Panc1 (cell line): ENCODE measurements at regions not wholly inside any gene's neighbourhood (a gene's known extent, or its start where the extent isn't known, plus 50 kb on each side); places are given as distances from the start of the nearest gene placed in this dataset.

Source experiments
- ATAC-seq: fragments of 200-7000 bp; cut with Tn5 transposase; 2 replicates; pipeline ENCODE4 v1.9.1; 2020; ENCODE audit warnings: mild to moderate bottlenecking, moderate library complexity
- BruUV-seq: library from RNA; stranded (reverse); fragments of 400-500 nt; replicated peaks from 2 replicates; lab custom pipeline; 2021; lab: Mats Ljungman, UMichigan
- CTCF ChIA-PET: fragments of 300-600 bp; sonication (Branson Sonifier 250); formaldehyde crosslinking; loops from one replicate; lab custom pipeline; 2022; ENCODE audit warnings: antibody characterized with exemption; lab: Charles Lee
- POLR2A ChIA-PET: fragments of 300-600 bp; sonication (Branson Sonifier 250); formaldehyde crosslinking; loops from one replicate; lab custom pipeline; 2022; ENCODE audit warnings: antibody characterized with exemption; lab: Charles Lee
- DNase-seq: peaks from one replicate; pipeline ENCODE4 v3.0.0-alpha.2; 2010; ENCODE audit warnings: low read depth, low spot score
- H3K27ac ChIP-seq: 2 replicates; pipeline ENCODE4 v1.5.1; 2011; ENCODE audit warnings: mild to moderate bottlenecking, low read length, inconsistent platforms
- H3K27me3 ChIP-seq: fragments of 200-500 bp; sonication (Bioruptor generic); 2 replicates; pipeline ENCODE4 v1.6.0; 2014; ENCODE audit warnings: low read length, inconsistent platforms; ENCODE audit not compliant: control insufficient read depth, insufficient read depth
- H3K36me3 ChIP-seq: fragments of 200-500 bp; sonication (Bioruptor generic); 2 replicates; pipeline ENCODE4 v1.5.1; 2014; ENCODE audit warnings: inconsistent platforms, mild to moderate bottlenecking, low read length, moderate library complexity; ENCODE audit not compliant: control insufficient read depth, insufficient read depth
- H3K4me1 ChIP-seq: 2 replicates; pipeline ENCODE4 v1.5.1; 2011; ENCODE audit warnings: inconsistent platforms, mild to moderate bottlenecking, low read length, moderate library complexity; ENCODE audit not compliant: control insufficient read depth, insufficient read depth
- H3K4me3 ChIP-seq, 2 experiments: 2 replicates each; pipeline ENCODE4 v1.5.1; 2011 to 2012; ENCODE audit warnings: low read depth in 2 of 2, low read length in 2 of 2, mild to moderate bottlenecking in 2 of 2, inconsistent platforms in 1 of 2, moderate library complexity in 1 of 2
- H3K9me3 ChIP-seq: fragments of 200-500 bp; sonication (Bioruptor generic); 2 replicates; pipeline ENCODE4 v1.5.1; 2014; ENCODE audit warnings: low read depth, mild to moderate bottlenecking, inconsistent platforms, low read length, moderate library complexity; ENCODE audit not compliant: control insufficient read depth, insufficient read depth
- POLR2AphosphoS5 ChIP-seq: IDR thresholded peaks from 2 replicates; pipeline ENCODE4 v1.6.1; 2012; ENCODE audit warnings: mild to moderate bottlenecking, low read depth, low read length, moderate library complexity
- REST ChIP-seq, 2 experiments: IDR thresholded peaks; 2 replicates each; pipeline ENCODE4 v1.6.1; 2011 to 2012; ENCODE audit warnings: low read depth in 2 of 2, control low read depth in 1 of 2, low read length in 1 of 2, mild to moderate bottlenecking in 1 of 2, moderate library complexity in 1 of 2; ENCODE audit not compliant: insufficient read depth in 1 of 2
- SIN3A ChIP-seq: IDR thresholded peaks from 2 replicates; pipeline ENCODE4 v1.6.1; 2012; ENCODE audit warnings: low read depth, mild to moderate bottlenecking, low read length, moderate library complexity, borderline replicate concordance; ENCODE audit not compliant: insufficient read depth
- TCF7L2 ChIP-seq: IDR thresholded peaks from 2 replicates; pipeline ENCODE4 v1.6.1; 2011; ENCODE audit warnings: mild to moderate bottlenecking, low read depth, low read length, inconsistent platforms
- in situ Hi-C: cut with HindIII; loops from 2 replicates; pipeline ENCODE4 v1.10.0; 2016; ENCODE audit warnings: low sequenced_read_pairs, low pct_unique_long_range_greater_than_20kb
- intact Hi-C: fragments of 100-400 bp; cut with micrococcal nuclease; formaldehyde crosslinking; loops from one replicate; pipeline ENCODE4 v1.10.0; 2022; ENCODE audit not compliant: unreplicated experiment
- TF ChIP-seq, protein P1 (sequence below): fragments of 450-650 bp; IDR thresholded peaks from 2 replicates; pipeline ENCODE4 v1.5.1; 2017; ENCODE audit warnings: mild to moderate bottlenecking

DNA sequence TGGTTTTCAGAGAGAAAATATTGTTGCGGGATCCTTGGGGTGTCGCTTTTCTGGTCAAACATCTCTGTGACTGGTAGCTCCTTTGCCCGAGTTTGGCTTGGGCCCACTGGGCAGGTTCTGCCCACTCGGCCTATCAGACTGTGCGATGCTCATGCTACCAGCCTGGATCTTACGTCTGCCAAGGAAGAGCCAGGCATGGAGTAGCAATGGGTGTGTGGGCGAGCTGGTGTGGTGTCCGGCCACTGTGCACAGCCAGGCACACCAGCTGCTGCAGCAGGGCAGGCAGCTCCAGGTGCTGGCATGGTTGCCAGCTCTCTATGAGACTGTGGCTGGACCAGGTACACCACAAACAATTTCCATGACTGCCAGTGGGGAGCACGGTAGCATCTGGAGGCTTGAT lies 1351.8 kb upstream of the PCDH20 start:
- BruUV-seq: no TSS peak
- intact Hi-C loops: no loop called here

DNA sequence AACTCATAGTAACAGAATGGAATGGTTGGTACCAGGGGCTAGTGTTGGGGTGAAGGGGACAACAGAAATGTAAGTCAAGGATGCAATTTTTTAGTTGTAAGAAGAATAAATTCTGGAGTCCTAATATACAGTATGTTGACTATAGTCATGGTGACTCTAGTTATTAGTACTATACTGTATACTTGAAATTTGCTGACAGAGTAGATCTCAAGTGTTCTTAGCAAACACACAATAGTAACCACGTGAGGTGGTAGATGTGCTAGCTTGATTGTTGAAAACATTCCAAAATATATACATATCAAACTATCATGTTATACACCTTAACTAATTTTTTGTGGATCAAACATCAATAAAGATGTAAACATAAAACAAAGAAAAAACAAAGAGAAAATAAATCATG lies 1345.1 kb upstream of the PCDH20 start:
- no TSS peak for BruUV-seq
- ChIA-PET CTCF (no interaction called here), POLR2A (no interaction called here)
- no peak overlapping the region for H3K4me3 ChIP-seq
- TF ChIP-seq TCF7L2 (no peak), SIN3A (no peak), POLR2AphosphoS5 (no peak), REST (IDR thresholded peaks at IDR 0.05; ENCODE audit: insufficient read depth in 1 of 2, low read depth in 2 of 2, low read length in 1 of 2) (no peak)
- TF ChIP-seq, protein P1, sequence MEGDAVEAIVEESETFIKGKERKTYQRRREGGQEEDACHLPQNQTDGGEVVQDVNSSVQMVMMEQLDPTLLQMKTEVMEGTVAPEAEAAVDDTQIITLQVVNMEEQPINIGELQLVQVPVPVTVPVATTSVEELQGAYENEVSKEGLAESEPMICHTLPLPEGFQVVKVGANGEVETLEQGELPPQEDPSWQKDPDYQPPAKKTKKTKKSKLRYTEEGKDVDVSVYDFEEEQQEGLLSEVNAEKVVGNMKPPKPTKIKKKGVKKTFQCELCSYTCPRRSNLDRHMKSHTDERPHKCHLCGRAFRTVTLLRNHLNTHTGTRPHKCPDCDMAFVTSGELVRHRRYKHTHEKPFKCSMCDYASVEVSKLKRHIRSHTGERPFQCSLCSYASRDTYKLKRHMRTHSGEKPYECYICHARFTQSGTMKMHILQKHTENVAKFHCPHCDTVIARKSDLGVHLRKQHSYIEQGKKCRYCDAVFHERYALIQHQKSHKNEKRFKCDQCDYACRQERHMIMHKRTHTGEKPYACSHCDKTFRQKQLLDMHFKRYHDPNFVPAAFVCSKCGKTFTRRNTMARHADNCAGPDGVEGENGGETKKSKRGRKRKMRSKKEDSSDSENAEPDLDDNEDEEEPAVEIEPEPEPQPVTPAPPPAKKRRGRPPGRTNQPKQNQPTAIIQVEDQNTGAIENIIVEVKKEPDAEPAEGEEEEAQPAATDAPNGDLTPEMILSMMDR: no peak
- H3K9me3 ChIP-seq: no peaks in the 10 kb centered on the region
- no peak for ATAC-seq
- no peaks in the 10 kb centered on the region for H3K27me3 ChIP-seq
- in situ Hi-C loops (no loop called here), intact Hi-C loops (no loop called here)
- H3K27ac ChIP-seq: no peak overlapping the region
- no peaks in the 10 kb centered on the region for H3K4me1 ChIP-seq
- DNase-seq: no peak
- no peaks in the 10 kb centered on the region for H3K36me3 ChIP-seq

More for the DNA sequence above, 1351.8 kb upstream of the PCDH20 start:
- POLR2A ChIA-PET: no interaction called here
- CTCF ChIA-PET: no interaction called here
- Histone ChIP-seq H3K36me3 (no peaks in the 10 kb centered on the region), H3K9me3 (no peaks in the 10 kb centered on the region), H3K4me1 (no peaks in the 10 kb centered on the region), H3K4me3 (no peak overlapping the region), H3K27me3 (no peaks in the 10 kb centered on the region), H3K27ac (no peak overlapping the region)
- TF ChIP-seq, protein P1: no peak
- TF ChIP-seq SIN3A: no peak
- no peak for TF ChIP-seq REST (IDR thresholded peaks at IDR 0.05; ENCODE audit: insufficient read depth in 1 of 2, low read depth in 2 of 2, low read length in 1 of 2)
- no peak for TF ChIP-seq TCF7L2
- no peak for TF ChIP-seq POLR2AphosphoS5
- in situ Hi-C loops: no loop called here
- no peak for ATAC-seq
- DNase-seq: no peak
